Smooth muscle cell (in vitro differentiated cells): ENCODE measurements at regions not wholly inside any gene's neighbourhood (a gene's known extent, or its start where the extent isn't known, plus 50 kb on each side); places are given as distances from the start of the nearest gene placed in this dataset.

ENCODE experiments used
- DNase-seq: peaks from one replicate; lab custom pipeline; 2025; ENCODE audit not compliant: unreplicated experiment; lab: John Stamatoyannopoulos, UW
- H2AFZ ChIP-seq: fragments of 200-600 bp; sonication (generic); 2 replicates; pipeline ENCODE4 v1.6.0; 2016; ENCODE audit warnings: antibody characterized with exemption, low read depth, mild to moderate bottlenecking
- H3F3A ChIP-seq: fragments of 200-600 bp; sonication (generic); 2 replicates; pipeline ENCODE4 v1.6.0; 2017; ENCODE audit warnings: antibody characterized with exemption, low read depth
- H3K27ac ChIP-seq: fragments of 200-600 bp; sonication (generic); 2 replicates; pipeline ENCODE4 v1.5.1; 2016; ENCODE audit warnings: low read depth, mild to moderate bottlenecking
- H3K27me3 ChIP-seq: fragments of 200-600 bp; sonication (generic); 2 replicates; pipeline ENCODE4 v1.6.1; 2016; ENCODE audit warnings: low read depth, mild to moderate bottlenecking
- H3K36me3 ChIP-seq: fragments of 200-600 bp; sonication (generic); 2 replicates; pipeline ENCODE4 v1.5.1; 2016; ENCODE audit warnings: low read depth
- H3K4me1 ChIP-seq: fragments of 200-600 bp; sonication (generic); 2 replicates; pipeline ENCODE4 v1.5.1; 2016; ENCODE audit warnings: low read depth
- H3K4me2 ChIP-seq: fragments of 200-600 bp; sonication (generic); 2 replicates; pipeline ENCODE4 v1.6.0; 2016; ENCODE audit warnings: mild to moderate bottlenecking
- H3K4me3 ChIP-seq: fragments of 200-600 bp; sonication (generic); 2 replicates; pipeline ENCODE4 v1.5.1; 2016; ENCODE audit warnings: mild to moderate bottlenecking
- H3K79me2 ChIP-seq: fragments of 200-600 bp; sonication (generic); 2 replicates; pipeline ENCODE4 v1.6.0; 2016; ENCODE audit warnings: low read depth, mild to moderate bottlenecking
- H3K9ac ChIP-seq: fragments of 200-600 bp; sonication (generic); 2 replicates; pipeline ENCODE4 v1.6.0; 2016; ENCODE audit warnings: low read depth
- H3K9me3 ChIP-seq: fragments of 200-600 bp; sonication (generic); replicated peaks from 2 replicates; pipeline ENCODE4 v1.5.1; 2016; ENCODE audit warnings: low read depth
- H4K20me1 ChIP-seq: fragments of 200-600 bp; sonication (generic); 2 replicates; pipeline ENCODE4 v1.6.0; 2016; ENCODE audit warnings: low read depth
- WGBS: methylation state at CpG from one replicate; pipeline ENCODE4 v1.1.7; 2016; ENCODE audit warnings: low lambda C conversion rate; 5-methylcytosine and 5-hydroxymethylcytosine counted together
- TF ChIP-seq, protein P1 (sequence below): fragments of 200-600 bp; sonication (generic); IDR thresholded peaks from 2 replicates; pipeline ENCODE4 v1.5.1; 2017; ENCODE audit warnings: borderline replicate concordance, mild to moderate bottlenecking, antibody characterized with exemption; ENCODE audit not compliant: insufficient read depth, poor library complexity, severe bottlenecking

- peak overlapping the region; percentile 67 for H3K4me2 ChIP-seq
- 0% methylated on average over 1 of the region's 1 CpG for WGBS
- H3K79me2 ChIP-seq: no peaks in the 10 kb centered on the region
- peak overlapping the region; percentile 53 for H3K9ac ChIP-seq
- peaks cover 15% of the 10 kb centered on the region for H3F3A ChIP-seq
- no peaks in the 10 kb centered on the region for H4K20me1 ChIP-seq
- H2AFZ ChIP-seq: no peak overlapping the region
- H3K9me3 ChIP-seq: no peaks in the 10 kb centered on the region
- peaks cover 21% of the 10 kb centered on the region for H3K4me1 ChIP-seq
- no peaks in the 10 kb centered on the region for H3K27me3 ChIP-seq
- peak overlapping the region; percentile 92 for H3K27ac ChIP-seq
- H3K36me3 ChIP-seq: no peaks in the 10 kb centered on the region
- no peak for DNase-seq
- H3K4me3 ChIP-seq: no peak overlapping the region
- TF ChIP-seq, protein P1, sequence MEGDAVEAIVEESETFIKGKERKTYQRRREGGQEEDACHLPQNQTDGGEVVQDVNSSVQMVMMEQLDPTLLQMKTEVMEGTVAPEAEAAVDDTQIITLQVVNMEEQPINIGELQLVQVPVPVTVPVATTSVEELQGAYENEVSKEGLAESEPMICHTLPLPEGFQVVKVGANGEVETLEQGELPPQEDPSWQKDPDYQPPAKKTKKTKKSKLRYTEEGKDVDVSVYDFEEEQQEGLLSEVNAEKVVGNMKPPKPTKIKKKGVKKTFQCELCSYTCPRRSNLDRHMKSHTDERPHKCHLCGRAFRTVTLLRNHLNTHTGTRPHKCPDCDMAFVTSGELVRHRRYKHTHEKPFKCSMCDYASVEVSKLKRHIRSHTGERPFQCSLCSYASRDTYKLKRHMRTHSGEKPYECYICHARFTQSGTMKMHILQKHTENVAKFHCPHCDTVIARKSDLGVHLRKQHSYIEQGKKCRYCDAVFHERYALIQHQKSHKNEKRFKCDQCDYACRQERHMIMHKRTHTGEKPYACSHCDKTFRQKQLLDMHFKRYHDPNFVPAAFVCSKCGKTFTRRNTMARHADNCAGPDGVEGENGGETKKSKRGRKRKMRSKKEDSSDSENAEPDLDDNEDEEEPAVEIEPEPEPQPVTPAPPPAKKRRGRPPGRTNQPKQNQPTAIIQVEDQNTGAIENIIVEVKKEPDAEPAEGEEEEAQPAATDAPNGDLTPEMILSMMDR: no peak
These were observed 592.0 kb upstream of the WWC1 start for GRCh38 chr5:167699432-167699831.

DNA sequence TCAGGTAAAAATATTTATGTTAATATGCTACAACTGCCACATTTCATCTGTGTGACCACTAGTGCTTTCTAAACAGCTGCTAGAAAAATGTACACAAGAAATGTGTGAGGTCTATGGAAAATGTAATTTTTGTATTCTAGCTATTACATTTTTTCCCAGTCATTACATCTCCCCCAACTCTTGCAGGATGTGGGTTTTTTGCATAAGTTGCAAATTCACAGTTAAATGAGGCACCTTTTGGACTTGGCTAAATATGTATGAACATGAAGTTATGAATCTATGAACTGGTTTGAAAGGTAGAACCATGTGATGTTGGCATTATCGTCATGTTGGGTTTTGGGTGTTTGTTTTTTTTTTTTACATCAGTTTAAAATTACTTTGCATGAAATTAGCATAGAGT lies 590.4 kb upstream of the WWC1 start:
- Histone ChIP-seq H3K79me2 (no peaks in the 10 kb centered on the region), H3K9me3 (no peaks in the 10 kb centered on the region), H3K4me3 (no peak overlapping the region), H3K36me3 (no peaks in the 10 kb centered on the region), H3F3A (peaks cover 15% of the 10 kb centered on the region), H4K20me1 (no peaks in the 10 kb centered on the region), H3K27me3 (no peaks in the 10 kb centered on the region), H3K27ac (no peak overlapping the region), H3K4me1 (peaks cover 18% of the 10 kb centered on the region), H3K4me2 (no peak overlapping the region), H3K9ac (no peak overlapping the region), H2AFZ (no peak overlapping the region)
- TF ChIP-seq, protein P1: no peak
- no peak for DNase-seq
- 97% methylated on average over 1 of the region's 1 CpG for WGBS

DNA sequence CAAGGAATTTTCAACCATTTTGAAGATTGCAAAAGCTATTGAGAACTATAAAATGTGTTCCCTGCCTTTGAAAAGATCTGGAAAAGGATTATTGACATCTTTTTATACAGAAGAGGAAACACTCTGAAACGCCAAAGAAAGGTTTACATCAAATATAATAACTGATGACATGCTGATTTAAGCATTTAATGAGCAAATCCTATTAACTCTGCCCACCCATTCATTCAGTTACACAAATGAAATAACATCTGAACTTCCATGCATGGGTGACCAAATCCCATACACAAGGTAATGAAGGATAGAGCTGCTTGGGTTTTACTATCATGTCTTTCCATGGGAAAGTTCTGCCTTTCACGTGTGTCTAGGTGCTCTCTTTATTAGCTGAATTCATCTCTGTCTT lies 589.4 kb upstream of the WWC1 start:
- Histone ChIP-seq H3F3A (peaks cover 15% of the 10 kb centered on the region), H3K79me2 (no peaks in the 10 kb centered on the region), H3K9ac (no peak overlapping the region), H3K4me3 (no peak overlapping the region), H3K27ac (no peak overlapping the region), H3K4me1 (peaks cover 18% of the 10 kb centered on the region), H3K4me2 (no peak overlapping the region), H2AFZ (no peak overlapping the region), H3K36me3 (no peaks in the 10 kb centered on the region), H3K27me3 (no peaks in the 10 kb centered on the region), H3K9me3 (no peaks in the 10 kb centered on the region), H4K20me1 (no peaks in the 10 kb centered on the region)
- TF ChIP-seq, protein P1: no peak
- no peak for DNase-seq
- 81% methylated on average over 2 of the region's 2 CpGs for WGBS

DNA sequence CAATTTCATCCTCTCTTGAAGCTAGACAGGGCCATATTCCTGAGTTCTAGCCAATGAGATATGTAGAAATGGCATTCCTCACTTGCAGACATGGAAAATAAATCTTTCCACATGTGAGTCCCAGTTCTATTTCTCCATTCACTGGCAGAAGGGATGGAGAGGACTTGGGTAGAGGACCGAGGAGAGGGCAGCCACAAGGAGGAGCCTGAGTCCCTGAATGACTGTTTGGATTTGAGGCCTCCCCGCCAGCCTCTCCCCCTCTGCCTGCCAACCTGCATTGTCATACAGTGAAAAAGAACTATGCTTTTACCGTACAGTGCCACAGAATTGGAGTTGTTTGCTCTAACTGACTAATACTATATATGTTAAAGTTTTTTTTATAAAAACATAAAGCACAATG lies 583.0 kb upstream of the WWC1 start:
- WGBS: 71% methylated on average over 3 of the region's 3 CpGs
- H3K9me3 ChIP-seq: no peaks in the 10 kb centered on the region

More for the DNA sequence above, 583.0 kb upstream of the WWC1 start:
- Histone ChIP-seq H3K79me2 (no peaks in the 10 kb centered on the region), H4K20me1 (no peaks in the 10 kb centered on the region), H3K36me3 (no peaks in the 10 kb centered on the region), H3K4me1 (no peaks in the 10 kb centered on the region), H2AFZ (no peak overlapping the region), H3K27me3 (no peaks in the 10 kb centered on the region), H3F3A (no peaks in the 10 kb centered on the region), H3K9ac (no peak overlapping the region), H3K4me3 (no peak overlapping the region), H3K4me2 (no peak overlapping the region), H3K27ac (no peak overlapping the region)
- TF ChIP-seq, protein P1: no peak
- DNase-seq: no peak
